GM21360 (cell line): ENCODE measurements at regions not wholly inside any gene's neighbourhood (a gene's known extent, or its start where the extent isn't known, plus 50 kb on each side); places are given as distances from the start of the nearest gene placed in this dataset.

Experiments used
- ATAC-seq: cut with Tn5 transposase; IDR thresholded peaks from one replicate; pipeline ENCODE4 v1.9.1; 2021; ENCODE audit warnings: mild to moderate bottlenecking, moderate library complexity; ENCODE audit not compliant: unreplicated experiment

DNA sequence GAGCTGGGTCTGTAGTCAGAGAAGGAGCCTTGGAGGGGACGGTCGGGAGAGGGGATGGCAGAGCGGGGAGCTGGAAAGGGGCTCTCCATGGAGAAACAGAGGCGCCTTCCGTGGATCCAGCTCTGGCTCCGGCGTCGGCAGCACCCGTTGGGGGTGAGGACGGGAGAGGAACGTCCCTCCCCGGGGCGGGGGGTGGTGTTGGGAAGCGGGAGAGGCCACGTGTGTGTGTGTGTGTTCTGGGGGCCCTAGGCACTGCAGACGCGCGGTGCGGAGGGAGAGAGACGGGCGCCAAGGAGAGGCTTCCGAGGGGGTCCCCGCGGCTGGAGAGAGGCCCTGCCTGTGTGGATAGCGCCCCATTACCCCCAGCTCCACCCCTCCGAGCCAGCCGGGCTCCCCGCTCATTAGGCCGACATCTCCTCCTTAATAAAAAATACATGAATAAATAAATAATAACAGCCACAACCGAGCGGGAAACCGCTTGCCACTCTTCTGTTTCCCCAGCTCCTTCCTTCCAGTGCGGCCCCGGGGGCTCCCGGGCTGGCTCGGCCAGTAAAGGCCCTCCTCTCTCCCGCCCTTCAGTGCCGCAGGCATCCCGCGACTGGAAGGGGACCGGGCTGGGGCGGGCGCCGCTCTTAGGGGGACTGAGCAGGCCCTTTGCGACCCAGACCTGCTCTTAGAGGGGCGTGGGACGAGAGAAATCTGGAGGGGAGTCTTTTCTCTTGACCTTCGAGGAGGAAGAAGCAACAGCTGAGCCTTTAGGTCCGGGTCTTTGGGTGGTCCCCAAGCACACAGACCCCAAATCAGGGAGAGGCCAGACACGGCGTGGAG, 71.3 kb upstream of the ARAP3 start:
- ATAC-seq: no peak

DNA sequence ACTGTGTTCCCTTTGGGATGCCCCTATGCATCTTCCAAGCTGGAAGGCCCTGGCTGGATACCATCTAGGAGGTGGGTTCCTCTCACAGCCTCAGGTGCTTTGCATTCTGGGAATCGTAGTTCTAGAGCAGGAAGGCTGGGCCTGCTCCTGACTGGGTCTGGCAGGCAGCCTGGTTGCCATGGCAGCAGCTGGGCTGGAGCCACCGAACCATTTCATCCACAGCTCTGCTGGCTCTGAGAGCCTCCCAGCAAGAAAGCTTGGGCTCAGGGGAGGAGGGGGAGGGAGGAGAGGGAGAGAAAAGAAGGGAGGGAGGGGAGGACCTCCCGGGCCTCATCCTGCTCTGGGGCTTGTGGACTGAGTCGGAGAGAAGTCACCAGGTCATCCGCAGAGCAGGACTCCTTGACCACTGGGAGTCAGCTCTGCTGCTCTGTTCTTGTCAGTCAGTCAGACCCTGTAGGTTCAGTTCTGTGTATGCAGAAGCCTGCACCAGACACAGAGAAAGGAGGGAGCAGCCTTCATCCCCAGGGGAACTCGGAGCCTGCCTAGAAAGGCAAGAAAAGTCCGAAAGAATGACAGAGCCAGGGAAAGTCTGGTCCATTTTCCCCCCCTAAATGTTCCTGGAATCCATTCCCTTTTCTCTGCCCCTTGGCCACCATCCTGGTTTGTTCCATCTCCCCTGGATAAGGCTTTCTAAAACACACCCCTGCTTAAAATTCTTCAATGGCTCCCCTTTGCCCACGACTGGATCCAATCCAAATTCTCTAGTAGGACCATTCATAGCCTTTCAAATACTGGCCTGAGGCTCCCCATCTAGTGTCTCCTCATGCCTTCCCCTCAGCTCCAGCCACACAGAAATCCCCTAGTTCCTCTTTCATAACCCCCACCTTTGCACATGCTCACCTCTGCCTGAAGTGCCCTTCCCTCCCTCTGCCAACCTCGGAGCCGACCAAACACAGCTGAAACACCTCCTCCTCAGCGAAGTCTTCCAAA, 65.4 kb upstream of the ARAP3 start:
- peak; percentile 63 for ATAC-seq

DNA sequence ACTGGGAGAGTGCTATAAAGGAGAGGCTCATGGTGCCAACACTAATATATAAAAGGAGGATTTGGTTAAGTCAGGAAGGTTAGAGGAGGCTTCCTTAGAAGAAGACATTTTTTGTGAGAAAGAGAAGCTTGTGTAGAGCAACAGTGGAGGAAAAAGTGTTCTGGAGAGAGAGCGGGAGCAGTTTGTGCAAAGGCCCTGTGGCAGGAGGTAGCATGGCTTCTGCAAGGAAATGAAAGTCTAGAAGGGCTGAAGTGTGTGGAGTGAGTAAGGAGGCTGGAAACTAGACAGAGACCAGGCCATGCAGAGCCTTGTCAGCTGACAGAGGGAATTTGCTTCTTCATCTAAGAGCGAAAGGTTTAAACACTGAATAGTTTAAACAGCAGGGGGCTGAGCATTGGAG, 64.4 kb upstream of the ARAP3 start:
- no peak for ATAC-seq

DNA sequence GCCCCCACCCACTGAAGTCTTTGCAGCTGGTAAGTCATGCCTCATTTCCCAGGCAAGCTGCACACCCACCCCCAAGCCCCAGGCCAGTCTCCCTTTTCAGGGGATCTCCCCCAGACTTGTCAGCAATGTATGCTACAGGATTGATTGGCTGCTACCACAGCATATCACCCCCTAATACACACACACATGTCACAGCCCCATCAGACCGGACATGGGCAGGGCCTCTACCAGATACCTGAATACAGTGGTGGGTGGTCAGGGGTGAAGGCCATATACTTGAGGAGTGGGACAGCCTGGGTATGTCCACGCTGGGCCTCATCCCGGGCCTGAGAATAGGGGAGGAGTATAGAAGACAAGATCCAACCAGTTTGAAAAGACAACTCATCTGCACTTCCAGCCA, 63.4 kb upstream of the ARAP3 start:
- no peak for ATAC-seq

DNA sequence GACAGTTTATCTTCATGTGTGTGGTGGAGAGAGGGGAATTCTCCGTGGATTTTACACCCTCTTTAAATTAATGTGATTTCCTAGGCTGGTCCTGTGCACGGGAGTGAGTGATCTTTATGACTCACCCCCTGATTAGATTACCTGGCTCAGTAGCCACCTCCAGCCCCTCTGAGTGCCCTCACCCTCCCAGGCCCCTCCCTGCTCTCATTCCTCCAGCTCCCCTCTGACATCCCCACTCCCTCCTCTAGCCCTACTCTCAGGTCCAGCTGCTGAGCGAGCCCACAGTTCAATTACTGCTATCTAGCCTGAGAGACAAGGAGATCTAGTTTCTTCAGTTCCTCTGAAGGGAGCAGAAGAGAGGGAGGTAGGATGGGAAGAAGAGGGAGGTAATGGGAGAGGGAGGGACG, 61.8 kb upstream of the ARAP3 start:
- no peak for ATAC-seq

DNA sequence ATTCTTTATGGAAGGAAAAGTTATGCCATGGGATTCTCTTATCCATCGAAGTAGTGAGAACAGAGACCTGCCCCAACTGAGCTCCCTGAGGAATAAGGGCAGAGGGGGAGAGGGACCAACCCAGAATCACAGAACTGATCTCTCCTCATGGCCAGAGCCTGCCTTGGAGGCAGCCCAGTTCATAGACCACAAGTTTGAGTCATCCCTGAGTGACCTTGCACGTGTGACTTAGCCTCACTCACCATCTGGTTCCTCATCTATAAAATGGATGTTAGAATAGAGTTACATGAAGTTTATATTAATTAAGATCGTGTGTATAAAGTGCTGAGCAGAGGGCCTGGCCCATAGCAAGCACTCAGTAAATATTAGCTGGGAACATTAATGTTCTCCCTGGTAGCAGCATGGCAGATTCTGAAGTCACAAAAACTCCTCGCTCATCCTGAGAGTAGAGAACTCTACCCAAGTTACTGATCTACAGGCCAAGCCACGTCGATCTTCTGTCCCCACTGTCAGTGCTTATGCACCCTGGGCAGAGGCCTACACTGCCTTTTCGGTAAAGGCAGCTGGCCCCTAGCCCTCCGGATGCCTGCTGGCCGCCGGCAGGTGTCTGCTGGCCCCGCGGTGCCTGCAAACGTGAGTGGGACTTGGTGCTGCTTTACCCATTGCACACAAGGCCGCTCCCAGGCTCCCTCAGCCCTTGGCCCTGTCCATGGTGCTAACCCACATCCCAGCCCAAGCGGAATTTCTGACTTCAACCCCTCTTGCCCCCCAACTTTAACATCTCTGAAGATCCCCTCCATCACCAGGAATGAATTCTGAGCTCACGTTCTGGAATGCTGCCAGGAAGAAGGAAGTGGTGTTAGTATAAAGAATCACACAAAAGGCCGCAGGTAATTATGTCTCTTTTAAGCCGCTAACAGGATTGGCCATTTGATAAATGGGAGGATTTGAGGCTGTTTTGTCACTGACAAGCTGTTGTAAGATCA, 61.1 kb upstream of the ARAP3 start:
- ATAC-seq: no peak

- no peak for ATAC-seq
Observed at GRCh38 chr5:141742144-141742543, 60.1 kb upstream of the ARAP3 start.

DNA sequence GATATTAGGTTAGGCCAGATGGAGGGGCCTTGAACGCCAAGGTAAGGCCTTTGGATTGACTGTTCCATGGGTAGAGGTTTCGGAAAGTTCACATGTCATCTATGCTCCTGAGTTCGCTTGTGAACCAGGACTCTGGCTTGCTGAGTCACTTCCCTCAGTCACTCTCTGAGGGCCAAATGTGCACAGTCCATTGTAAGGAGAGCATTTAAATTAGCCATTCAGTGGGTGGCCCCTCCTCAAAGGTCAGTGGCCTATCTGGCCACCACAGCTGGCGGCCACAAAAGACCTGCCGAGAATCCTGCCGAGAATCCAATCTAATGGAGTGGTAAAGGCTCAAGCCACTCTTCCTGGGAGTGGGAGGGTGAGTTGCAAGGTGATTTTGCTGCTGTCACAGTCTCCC, 58.9 kb upstream of the ARAP3 start:
- ATAC-seq: no peak

DNA sequence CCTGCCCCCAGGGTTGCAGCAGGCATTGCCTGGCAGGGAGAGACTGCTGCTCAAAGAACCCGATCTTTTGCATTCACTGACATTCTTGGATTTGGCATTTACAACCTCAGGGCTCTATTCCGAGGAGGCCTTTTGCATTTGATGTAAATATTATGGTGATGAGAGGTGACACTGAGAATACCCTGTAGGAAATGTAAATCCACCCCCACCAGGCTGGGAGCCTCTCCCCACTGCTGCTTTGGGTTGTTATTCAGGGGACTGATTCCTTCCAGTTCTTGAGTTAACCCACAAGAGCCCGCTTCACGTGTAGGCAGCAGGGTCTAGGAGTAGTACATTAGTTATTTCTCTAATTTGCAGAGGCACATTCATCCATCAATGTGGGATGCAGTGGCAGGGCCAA, 55.5 kb upstream of the ARAP3 start:
- ATAC-seq: no peak

DNA sequence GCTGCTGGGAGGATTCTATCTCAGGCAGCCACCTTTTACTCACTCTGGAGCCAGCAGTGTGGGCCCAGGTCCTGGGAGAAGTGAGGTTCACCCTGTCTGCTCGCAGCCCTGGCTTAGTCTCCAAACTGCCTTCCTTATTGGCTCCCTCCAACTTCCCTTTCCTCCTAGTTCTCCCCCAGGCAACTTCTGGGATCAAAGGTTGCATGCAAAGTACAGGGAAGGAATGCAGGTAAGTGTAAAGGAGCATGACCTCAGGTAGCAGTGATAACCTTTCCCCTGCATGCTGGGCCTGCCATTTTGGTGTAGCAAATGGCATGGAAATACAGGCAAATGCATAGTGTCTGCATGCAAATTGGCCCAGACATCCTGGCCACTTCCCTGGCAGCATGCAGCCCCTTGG, 53.8 kb upstream of the ARAP3 start:
- ATAC-seq: no peak

- no peak for ATAC-seq
Observed at GRCh38 chr5:141734501-141735229, 52.6 kb upstream of the ARAP3 start.

- ATAC-seq: no peak
Observed at GRCh38 chr5:141733198-141733597, 51.2 kb upstream of the ARAP3 start.

- no peak for ATAC-seq
Observed at GRCh38 chr5:141732417-141732816, 50.4 kb upstream of the ARAP3 start.
